K562 (cell line): ENCODE measurements at regions not wholly inside any gene's neighbourhood (a gene's known extent, or its start where the extent isn't known, plus 50 kb on each side); places are given as distances from the start of the nearest gene placed in this dataset.

Experiments used
- CREM ChIP-seq: IDR thresholded peaks from 2 replicates; pipeline ENCODE4 v1.6.1; 2014; ENCODE audit warnings: antibody characterized with exemption, low read depth
- EGR1 ChIP-seq: fragments of 450-650 bp; conservative IDR thresholded peaks from 2 replicates; pipeline ENCODE4 v1.6.1; 2017; ENCODE audit warnings: mild to moderate bottlenecking
- JUND ChIP-seq, 2 experiments: IDR thresholded peaks; 2 replicates in 1 of 2; 3 replicates in 1 of 2; pipeline ENCODE4 v1.6.1; 2011; ENCODE audit warnings: borderline replicate concordance in 2 of 2, low read depth in 2 of 2, low read length in 2 of 2, improper control_type of control experiment in 1 of 2, missing biosample characterization in 1 of 2, missing genetic modification characterization in 1 of 2, missing genetic modification reagents in 1 of 2
- MAZ ChIP-seq, 2 experiments: fragments of 450-650 bp in 1 of 2; sonication (generic) in 1 of 2; formaldehyde crosslinking; IDR thresholded peaks in 1 of 2; conservative IDR thresholded peaks in 1 of 2; 2 replicates each; pipeline versions ENCODE4 v1.4.0 to v1.5.0; 2020; ENCODE audit warnings: mild to moderate bottlenecking in 1 of 2, missing genetic modification reagents in 1 of 2
- SMARCE1 ChIP-seq: fragments of 450-650 bp; IDR thresholded peaks from 2 replicates; pipeline ENCODE4 v1.7.1; 2016; ENCODE audit warnings: mild to moderate bottlenecking
- SREBF1 ChIP-seq: fragments of 150-350 bp; IDR thresholded peaks from 2 replicates; pipeline ENCODE4 v1.6.1; 2014; ENCODE audit warnings: antibody characterized with exemption, low read depth, low read length, borderline replicate concordance
- VEZF1 ChIP-seq: fragments of 200-800 bp; sonication (Bioruptor generic); IDR thresholded peaks from 2 replicates; pipeline ENCODE4 v1.6.1; 2017; ENCODE audit warnings: missing genetic modification characterization, missing compliant biosample characterization
- ZBTB7A ChIP-seq: IDR thresholded peaks from 2 replicates; pipeline ENCODE4 v1.6.1; 2011; ENCODE audit warnings: low read depth, mild to moderate bottlenecking, low read length, moderate library complexity, borderline replicate concordance; ENCODE audit not compliant: control insufficient read depth
- ZNF699 ChIP-seq: fragments of 250-450 bp; sonication (Bioruptor Pico); IDR thresholded peaks from 2 replicates; pipeline ENCODE4 v1.8.0; 2021; ENCODE audit warnings: mild to moderate bottlenecking, moderate library complexity; ENCODE audit not compliant: insufficient replicate concordance

GRCh38 chr14:101072945-101073597 is 169.5 kb upstream of the RTL1 start (continued):
- TF ChIP-seq ZNF699 (CRISPR knock-in tag) (no peak), ZBTB7A (peak; percentile 45; the same call in 1 of the 2 replicates), MAZ (CRISPR knock-in tag; conservative IDR thresholded peaks at IDR 0.05 in 1 of 2, IDR thresholded peaks at IDR 0.05 in 1 of 2) (peak in 1 of 2 experiments; percentile 48; a peak in 1 of 4 replicates), EGR1 (peak; percentile 72; the same call in 1 of the 2 replicates), SREBF1 (no peak), CREM (peak; percentile 58), VEZF1 (CRISPR knock-in tag) (peak; percentile 57), SMARCE1 (0 out of 2 replicates have a peak, but pooled peaks have one; percentile 24), JUND (IDR thresholded peaks at IDR 0.05; ENCODE audit: borderline replicate concordance, low read depth, low read length) (peak; percentile 78; the same call in 1 of the 2 replicates), JUND (tag; IDR thresholded peaks at IDR 0.05; ENCODE audit: borderline replicate concordance, low read depth, low read length) (peak; percentile 75; the same call in 1 of the 3 replicates)
